Endodermal cell (in vitro differentiated cells): ENCODE measurements at regions not wholly inside any gene's neighbourhood (a gene's known extent, or its start where the extent isn't known, plus 50 kb on each side); places are given as distances from the start of the nearest gene placed in this dataset.

Experiments used
- DNase-seq: peaks from one replicate; pipeline ENCODE4 v3.0.0-alpha.2; 2017
- H3K27ac ChIP-seq: 2 replicates; pipeline ENCODE4 v1.5.1; 2013; ENCODE audit warnings: mild to moderate bottlenecking, low read depth, low read length, moderate library complexity
- H3K27me3 ChIP-seq: 2 replicates; pipeline ENCODE4 v1.6.1; 2013; ENCODE audit warnings: mild to moderate bottlenecking, low read length, moderate library complexity; ENCODE audit not compliant: insufficient read depth, control insufficient read depth, poor library complexity, severe bottlenecking
- H3K36me3 ChIP-seq: 2 replicates; pipeline ENCODE4 v1.7.0; 2013; ENCODE audit warnings: mild to moderate bottlenecking, low read length, moderate library complexity; ENCODE audit not compliant: control insufficient read depth, insufficient read depth
- H3K4me1 ChIP-seq: one replicate; pipeline ENCODE4 v1.7.0; 2013; ENCODE audit warnings: low read length; ENCODE audit not compliant: control insufficient read depth, insufficient read depth
- H3K4me3 ChIP-seq: 2 replicates; pipeline ENCODE4 v1.5.1; 2013; ENCODE audit warnings: mild to moderate bottlenecking, low read length, moderate library complexity
- H3K9ac ChIP-seq: 2 replicates; pipeline ENCODE4 v1.6.1; 2013; ENCODE audit warnings: mild to moderate bottlenecking, low read length, moderate library complexity; ENCODE audit not compliant: poor library complexity, severe bottlenecking; ENCODE audit errors: extremely low read depth
- H3K9me3 ChIP-seq: 2 replicates; pipeline ENCODE4 v1.6.1; 2013; ENCODE audit warnings: mild to moderate bottlenecking, low read length, moderate library complexity; ENCODE audit not compliant: control insufficient read depth
- H3K27ac Mint-ChIP-seq: 2 replicates; pipeline ENCODE4 v1.8.0; 2020; ENCODE audit warnings: mixed read lengths
- H3K27me3 Mint-ChIP-seq: 2 replicates; pipeline ENCODE4 v1.8.0; 2021; ENCODE audit warnings: mild to moderate bottlenecking, mixed read lengths; ENCODE audit not compliant: insufficient read depth
- H3K36me3 Mint-ChIP-seq: 2 replicates; pipeline ENCODE4 v1.8.0; 2020; ENCODE audit warnings: low read depth, mixed read lengths
- H3K4me1 Mint-ChIP-seq: 2 replicates; pipeline ENCODE4 v1.8.0; 2020; ENCODE audit warnings: mixed read lengths
- H3K4me3 Mint-ChIP-seq: 2 replicates; pipeline ENCODE4 v1.8.0; 2020; ENCODE audit warnings: mild to moderate bottlenecking, moderate library complexity, mixed read lengths
- H3K9me3 Mint-ChIP-seq: 2 replicates; pipeline ENCODE4 v1.8.0; 2020; ENCODE audit warnings: mild to moderate bottlenecking, mixed read lengths
- WGBS, 2 experiments: methylation state at CpG; one replicate each; pipeline versions ENCODE4 v1.1.5 to v1.1.7; 2013; ENCODE audit warnings: missing lambda C conversion rate in 2 of 2, mixed read lengths in 1 of 2; ENCODE audit not compliant: insufficient coverage in 1 of 2, insufficient read length in 1 of 2; 5-methylcytosine and 5-hydroxymethylcytosine counted together
- TF ChIP-seq, protein P1 (sequence below): fragments of 200-600 bp; sonication (generic); conservative IDR thresholded peaks from 2 replicates; pipeline ENCODE4 v1.5.0; 2021; ENCODE audit warnings: antibody characterized with exemption, mild to moderate bottlenecking

DNA sequence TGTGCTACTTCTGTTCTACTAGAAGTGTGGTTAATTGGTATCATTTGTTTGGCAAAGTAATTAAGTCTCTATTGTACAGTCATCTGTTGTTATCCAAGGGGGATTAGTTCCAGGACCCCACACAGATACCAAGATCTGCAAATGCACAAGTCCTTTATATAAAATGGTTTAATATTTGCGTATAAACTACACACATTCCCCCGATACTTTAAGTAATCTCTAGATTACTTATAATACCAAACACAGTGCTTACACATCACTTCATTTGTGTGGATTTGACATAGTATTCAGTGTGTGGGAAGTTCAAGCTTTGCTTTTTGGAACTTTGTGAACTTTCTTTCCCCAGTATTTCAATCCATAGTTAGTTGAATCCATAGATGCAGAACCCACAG is 50.5 kb upstream of the ABI3BP start:
- Mint-ChIP-seq H3K9me3 (no peaks in the 10 kb centered on the region), H3K27ac (no peak overlapping the region), H3K36me3 (no peaks in the 10 kb centered on the region), H3K4me1 (no peaks in the 10 kb centered on the region), H3K4me3 (no peak overlapping the region), H3K27me3 (no peaks in the 10 kb centered on the region)
- Histone ChIP-seq H3K4me1 (no peaks in the 10 kb centered on the region), H3K27ac (no peak overlapping the region), H3K9ac (no peak overlapping the region), H3K36me3 (no peaks in the 10 kb centered on the region), H3K9me3 (no peaks in the 10 kb centered on the region), H3K27me3 (no peaks in the 10 kb centered on the region), H3K4me3 (no peak overlapping the region)
- TF ChIP-seq, protein P1, sequence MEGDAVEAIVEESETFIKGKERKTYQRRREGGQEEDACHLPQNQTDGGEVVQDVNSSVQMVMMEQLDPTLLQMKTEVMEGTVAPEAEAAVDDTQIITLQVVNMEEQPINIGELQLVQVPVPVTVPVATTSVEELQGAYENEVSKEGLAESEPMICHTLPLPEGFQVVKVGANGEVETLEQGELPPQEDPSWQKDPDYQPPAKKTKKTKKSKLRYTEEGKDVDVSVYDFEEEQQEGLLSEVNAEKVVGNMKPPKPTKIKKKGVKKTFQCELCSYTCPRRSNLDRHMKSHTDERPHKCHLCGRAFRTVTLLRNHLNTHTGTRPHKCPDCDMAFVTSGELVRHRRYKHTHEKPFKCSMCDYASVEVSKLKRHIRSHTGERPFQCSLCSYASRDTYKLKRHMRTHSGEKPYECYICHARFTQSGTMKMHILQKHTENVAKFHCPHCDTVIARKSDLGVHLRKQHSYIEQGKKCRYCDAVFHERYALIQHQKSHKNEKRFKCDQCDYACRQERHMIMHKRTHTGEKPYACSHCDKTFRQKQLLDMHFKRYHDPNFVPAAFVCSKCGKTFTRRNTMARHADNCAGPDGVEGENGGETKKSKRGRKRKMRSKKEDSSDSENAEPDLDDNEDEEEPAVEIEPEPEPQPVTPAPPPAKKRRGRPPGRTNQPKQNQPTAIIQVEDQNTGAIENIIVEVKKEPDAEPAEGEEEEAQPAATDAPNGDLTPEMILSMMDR: no peak
- DNase-seq: no peak
- no CpG with 5 or more reads among the region's 2 CpGs for WGBS, 2 experiments

DNA sequence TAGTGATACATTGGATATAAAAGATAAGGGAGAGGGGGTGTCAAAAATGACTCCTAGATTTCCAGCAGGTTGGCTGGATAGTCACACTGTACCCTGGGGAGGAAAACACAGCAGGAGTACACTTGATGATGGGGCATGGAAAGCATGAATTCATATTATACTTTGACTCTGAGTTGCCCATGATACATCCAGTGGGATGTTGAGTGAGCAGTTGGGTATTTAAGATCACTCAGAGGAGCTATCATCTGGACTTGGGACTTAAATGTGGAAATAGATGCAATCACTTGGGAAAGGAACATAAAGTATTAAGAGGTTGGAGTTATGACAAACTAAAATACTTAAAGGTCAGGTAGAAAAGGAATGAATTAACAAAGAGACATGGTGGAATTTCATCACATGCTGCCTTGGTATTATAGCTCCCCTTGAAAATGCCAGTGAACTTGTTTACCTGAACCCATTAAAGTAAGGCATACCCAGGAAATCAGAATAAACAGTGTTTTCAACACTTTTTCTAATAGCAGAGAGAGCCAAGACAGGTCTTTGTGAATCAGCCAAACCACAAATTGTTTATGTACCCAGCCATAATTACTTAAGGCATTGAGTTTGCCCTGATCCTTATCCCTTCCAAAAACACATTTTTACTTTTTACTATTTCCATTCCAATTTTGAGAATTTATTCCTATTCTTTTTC is 49.9 kb upstream of the ABI3BP start:
- no peak overlapping the region for H3K27ac ChIP-seq
- H3K4me1 ChIP-seq: no peaks in the 10 kb centered on the region
- Mint-ChIP-seq H3K36me3 (no peaks in the 10 kb centered on the region), H3K27ac (no peak overlapping the region), H3K9me3 (no peaks in the 10 kb centered on the region), H3K4me1 (no peaks in the 10 kb centered on the region), H3K27me3 (no peaks in the 10 kb centered on the region), H3K4me3 (no peak overlapping the region)
- TF ChIP-seq, protein P1: no peak
- no peaks in the 10 kb centered on the region for H3K9me3 ChIP-seq
- H3K9ac ChIP-seq: no peak overlapping the region
- H3K36me3 ChIP-seq: no peaks in the 10 kb centered on the region
- H3K4me3 ChIP-seq: no peak overlapping the region
- DNase-seq: no peak
- no peaks in the 10 kb centered on the region for H3K27me3 ChIP-seq
